K562 (cell line): ENCODE measurements at regions not wholly inside any gene's neighbourhood (a gene's known extent, or its start where the extent isn't known, plus 50 kb on each side); places are given as distances from the start of the nearest gene placed in this dataset.

Source experiments
- ATAC-seq: fragments of 200-7000 bp; cut with Tn5 transposase; 3 replicates; pipeline ENCODE4 v1.9.1; 2020; ENCODE audit warnings: moderate library complexity
- BruUV-seq: library from RNA; stranded (reverse); fragments of 400-500 nt; replicated peaks from 2 replicates; lab custom pipeline; 2021; lab: Mats Ljungman, UMichigan
- CTCF ChIA-PET: fragments of 300-600 bp; formaldehyde crosslinking; extraction: SDS; loops from one replicate; lab custom pipeline; 2021; ENCODE audit warnings: low intra/inter-chr PET ratio; lab: Yijun Ruan, JAX
- POLR2A ChIA-PET: fragments of 300-600, 350-650 bp; sonication (Branson Sonifier 250); formaldehyde crosslinking; extraction: SDS; loops from one replicate; lab custom pipeline; 2021; ENCODE audit warnings: antibody characterized with exemption, inconsistent platforms; lab: Yijun Ruan, JAX
- DNase-seq, 4 experiments: peaks; one replicate each; pipeline versions ENCODE4 v3.0.0 to v3.0.0-alpha.2; 2011 to 2018; ENCODE audit warnings: low spot score in 3 of 4, mixed read lengths in 3 of 4; ENCODE audit errors: extremely low read depth in 1 of 4
- FAIRE-seq: peaks from 2 replicates; lab custom pipeline; 2011; peaks lifted over from hg19 to GRCh38; lab: Jason Lieb, UNC
- H2AFZ ChIP-seq: 2 replicates; pipeline ENCODE4 v1.6.0; 2011; ENCODE audit warnings: low read depth, low read length, control low read depth, inconsistent platforms
- H3K27ac ChIP-seq: fragments of 200-600 bp; 3 replicates; pipeline ENCODE4 v1.8.0; 2011; ENCODE audit warnings: low read depth, mild to moderate bottlenecking, control low read depth, inconsistent platforms, low read length, moderate library complexity, mixed read lengths; ENCODE audit errors: extremely low read depth
- H3K27me3 ChIP-seq, 2 experiments: fragments of 300-600 bp in 1 of 2; 2 replicates in 1 of 2; 3 replicates in 1 of 2; pipeline versions ENCODE4 v1.6.0 to v1.8.0; 2011; ENCODE audit warnings: inconsistent platforms in 2 of 2, low read length in 2 of 2, mild to moderate bottlenecking in 1 of 2, mixed read lengths in 1 of 2, moderate library complexity in 1 of 2; ENCODE audit not compliant: control insufficient read depth in 2 of 2, insufficient read depth in 2 of 2
- H3K36me3 ChIP-seq: fragments of 300-600 bp; 3 replicates; pipeline ENCODE4 v1.8.0; 2011; ENCODE audit warnings: mild to moderate bottlenecking, low read length, inconsistent platforms; ENCODE audit not compliant: control insufficient read depth, insufficient read depth
- H3K4me1 ChIP-seq, 2 experiments: fragments of 200-600 bp in 1 of 2; replicated peaks in 1 of 2; 2 replicates in 1 of 2; 3 replicates in 1 of 2; pipeline versions ENCODE4 v1.5.1 to v1.8.0; 2011; ENCODE audit warnings: inconsistent platforms in 2 of 2, low read length in 2 of 2, mild to moderate bottlenecking in 1 of 2, mixed read lengths in 1 of 2, moderate library complexity in 1 of 2; ENCODE audit not compliant: control insufficient read depth in 2 of 2, insufficient read depth in 2 of 2
- H3K4me2 ChIP-seq: 2 replicates; pipeline ENCODE4 v1.6.1; 2011; ENCODE audit warnings: low read length, control low read depth, inconsistent platforms, mixed read lengths; ENCODE audit not compliant: insufficient read depth
- H3K4me3 ChIP-seq: fragments of 200-600 bp; sonication (generic), shearing (Covaris generic); 2 replicates; pipeline ENCODE4 v1.5.1; 2016; ENCODE audit warnings: control low read depth, inconsistent platforms
- H3K79me2 ChIP-seq: fragments of 200-600 bp; 3 replicates; pipeline ENCODE4 v1.8.0; 2011; ENCODE audit warnings: low read length, inconsistent platforms; ENCODE audit not compliant: control insufficient read depth, insufficient read depth
- H3K9ac ChIP-seq, 2 experiments: 2 replicates each; pipeline versions ENCODE4 v1.6.0 to v1.6.1; 2011; ENCODE audit warnings: low read depth in 2 of 2, low read length in 2 of 2, control low read depth in 1 of 2, inconsistent platforms in 1 of 2, mild to moderate bottlenecking in 1 of 2, mixed read lengths in 1 of 2; ENCODE audit not compliant: insufficient read depth in 1 of 2
- H3K9me1 ChIP-seq: one replicate; pipeline ENCODE4 v1.6.0; 2011; ENCODE audit warnings: inconsistent platforms, mild to moderate bottlenecking, low read length, moderate library complexity; ENCODE audit not compliant: control insufficient read depth, insufficient read depth
- H3K9me3 ChIP-seq: replicated peaks from 2 replicates; pipeline ENCODE4 v1.5.1; 2011; ENCODE audit warnings: low read depth, low read length, inconsistent platforms; ENCODE audit not compliant: control insufficient read depth, insufficient read depth
- H4K20me1 ChIP-seq: replicated peaks from 2 replicates; pipeline ENCODE4 v1.6.1; 2011; ENCODE audit warnings: low read length, inconsistent platforms, mixed read lengths; ENCODE audit not compliant: control insufficient read depth, insufficient read depth
- BRD4 ChIP-seq: fragments of 200-600 bp; sonication (generic); IDR thresholded peaks from 2 replicates; pipeline ENCODE4 v1.6.1; 2017; ENCODE audit warnings: inconsistent platforms
- CEBPG ChIP-seq, 3 experiments: fragments of 200-800 bp in 1 of 3; sonication (Bioruptor generic) in 1 of 3; sonication (generic) in 1 of 3; formaldehyde crosslinking in 1 of 3; IDR thresholded peaks in 2 of 3; conservative IDR thresholded peaks in 1 of 3; 2 replicates each; pipeline versions ENCODE4 v1.6.1 to v1.8.0; 2016 to 2022; ENCODE audit warnings: missing compliant biosample characterization in 2 of 3, missing genetic modification characterization in 2 of 3, mild to moderate bottlenecking in 1 of 3, missing genetic modification reagents in 1 of 3
- GABPA ChIP-seq: fragments of 200-800 bp; sonication (Bioruptor generic); conservative IDR thresholded peaks from 2 replicates; pipeline ENCODE4 v1.6.1; 2016; ENCODE audit warnings: low read depth, missing genetic modification characterization, missing compliant biosample characterization
- HDAC3 ChIP-seq: fragments of 450-650 bp; IDR thresholded peaks from 2 replicates; pipeline ENCODE4 v1.6.1; 2018; ENCODE audit warnings: borderline replicate concordance, mild to moderate bottlenecking, moderate library complexity; ENCODE audit not compliant: partially characterized antibody
- NR2F6 ChIP-seq: fragments of 450-650 bp; formaldehyde crosslinking; IDR thresholded peaks from 2 replicates; pipeline ENCODE4 v1.4.0; 2020; ENCODE audit warnings: mild to moderate bottlenecking
- POLR2B ChIP-seq: fragments of 450-650 bp; IDR thresholded peaks from 2 replicates; pipeline ENCODE4 v1.6.1; 2018; ENCODE audit warnings: low read depth; ENCODE audit not compliant: partially characterized antibody
- RBM22 ChIP-seq: fragments of 200-400 bp; formaldehyde crosslinking; IDR thresholded peaks from 2 replicates; pipeline ENCODE4 v1.6.1; 2018; ENCODE audit warnings: low read length, low read depth; ENCODE audit not compliant: poor library complexity, severe bottlenecking
- SP2 ChIP-seq: IDR thresholded peaks from 2 replicates; pipeline ENCODE4 v1.6.1; 2011; ENCODE audit warnings: mild to moderate bottlenecking, low read depth, low read length, moderate library complexity; ENCODE audit not compliant: poor library complexity, severe bottlenecking; ENCODE audit errors: extremely low read depth
- SREBF2 ChIP-seq: sonication (generic); formaldehyde crosslinking; IDR thresholded peaks from 2 replicates; pipeline ENCODE4 v1.4.0; 2020; ENCODE audit warnings: mild to moderate bottlenecking, missing genetic modification reagents
- THRAP3 ChIP-seq: fragments of 450-650 bp; IDR thresholded peaks from 2 replicates; pipeline ENCODE4 v1.6.1; 2016; ENCODE audit warnings: mild to moderate bottlenecking, inconsistent platforms, borderline replicate concordance
- ZNF239 ChIP-seq: fragments of 250-450 bp; sonication (Bioruptor Pico); IDR thresholded peaks from 2 replicates; pipeline ENCODE4 v1.4.0; 2020; ENCODE audit warnings: mild to moderate bottlenecking
- WGBS: fragments of 100-300 bp; shearing (Covaris generic); methylation state at CpG from one replicate; pipeline ENCODE4 v1.1.6; 2016; ENCODE audit warnings: low coverage, mixed read lengths; ENCODE audit not compliant: insufficient coverage; ENCODE audit errors: missing lambda C conversion rate; 5-methylcytosine and 5-hydroxymethylcytosine counted together
- in situ Hi-C: fragments of 300-500 bp; cut with MboI; formaldehyde crosslinking; loops from 4 replicates; pipeline ENCODE4 v1.15.0; 2018; ENCODE audit warnings: inconsistent platforms, mixed read lengths
- intact Hi-C: fragments of 100-400 bp; cut with micrococcal nuclease; formaldehyde crosslinking; loops from 2 replicates; pipeline ENCODE4 v1.14.2; 2022

DNA sequence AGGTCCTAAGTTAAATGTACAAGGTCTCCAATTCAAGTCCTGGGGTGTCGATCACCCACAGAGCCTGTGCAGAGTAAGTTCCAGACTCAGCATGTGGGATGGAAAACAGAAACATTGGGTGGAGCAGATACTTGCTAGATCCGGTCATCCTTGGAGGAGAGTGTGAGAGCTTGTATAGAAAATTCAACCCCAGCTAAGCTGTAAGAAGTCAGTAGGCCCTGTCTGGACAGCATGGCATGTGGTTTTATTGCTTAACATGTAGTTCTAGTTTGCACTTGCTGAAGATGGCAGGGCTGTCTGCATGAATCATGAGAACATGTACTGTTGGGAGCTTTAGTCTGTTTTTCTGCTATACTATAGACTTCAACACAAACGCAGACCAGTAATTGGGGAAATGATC lies 189.6 kb upstream of the RMP24 start:
- peaks cover 2 to 4% of the 10 kb centered on the region in 2 experiments; a peak in 2 of 5 replicates for H3K27me3 ChIP-seq
- no peaks in the 10 kb centered on the region for H3K36me3 ChIP-seq
- H3K9me3 ChIP-seq = no peaks in the 10 kb centered on the region
- no peak for ATAC-seq
- CTCF ChIA-PET = no interaction called here
- no peak overlapping the region for H3K9ac ChIP-seq
- H3K79me2 ChIP-seq = no peaks in the 10 kb centered on the region
- H2AFZ ChIP-seq = no peak overlapping the region
- FAIRE-seq = no peak
- no peak overlapping the region for H3K4me2 ChIP-seq
- H3K27ac ChIP-seq = no peak overlapping the region
- 0% methylated on average over 3 of the region's 3 CpGs for WGBS
- intact Hi-C loops (no loop called here), in situ Hi-C loops (no loop called here)
- no peak for DNase-seq
- TF ChIP-seq POLR2B (no peak), SREBF2 (CRISPR knock-in tag) (no peak), GABPA (no peak), ZNF239 (CRISPR knock-in tag) (no peak), RBM22 (no peak), CEBPG (CRISPR knock-in tag; IDR thresholded peaks at IDR 0.05) (no peak), CEBPG (tag; conservative IDR thresholded peaks at IDR 0.05 in 1 of 2, IDR thresholded peaks at IDR 0.05 in 1 of 2) (no peak), SP2 (no peak), BRD4 (no peak), THRAP3 (no peak), HDAC3 (no peak), NR2F6 (no peak)
- H3K4me1 ChIP-seq = no peaks in the 10 kb centered on the region
- POLR2A ChIA-PET = interaction anchor here (1.2 kb wide), 1 partner anchor 10 kb away, joined by 4 read pairs; no protein-coding TSS in a partner anchor
- H4K20me1 ChIP-seq = no peaks in the 10 kb centered on the region
- BruUV-seq = no TSS peak
- H3K9me1 ChIP-seq = no peaks in the 10 kb centered on the region
- no peak overlapping the region for H3K4me3 ChIP-seq
